ENCODE measurements at regions not wholly inside any gene's neighbourhood (a gene's known extent, or its start where the extent isn't known, plus 50 kb on each side); places are given as distances from the start of the nearest gene placed in this dataset.

- H3K27ac Mint-ChIP-seq, result no peak overlapping the region
- Histone ChIP-seq H3F3A (replicated peaks; ENCODE audit: low read depth) (no peaks in the 10 kb centered on the region), H3K36me3 (ENCODE audit: insufficient read depth) (no peaks in the 10 kb centered on the region), H3K9me2 (ENCODE audit: insufficient read depth) (peaks cover 10% of the 10 kb centered on the region; the same call in 1 of the 2 replicates), H3K27ac (ENCODE audit: low read depth) (no peak overlapping the region), H3K4me2 (no peak overlapping the region), H3K4me1 (ENCODE audit: insufficient read depth) (no peaks in the 10 kb centered on the region), H2AFZ (no peak overlapping the region), H3K27me3 (ENCODE audit: insufficient read depth) (no peaks in the 10 kb centered on the region), H3K79me2 (replicated peaks; ENCODE audit: insufficient read depth) (no peaks in the 10 kb centered on the region), H3K4me3 (no peak overlapping the region), H4K20me1 (replicated peaks; ENCODE audit: insufficient read depth) (no peaks in the 10 kb centered on the region)
- H3K36me3 Mint-ChIP-seq (ENCODE audit: low read depth), result peaks cover 10% of the 10 kb centered on the region; the same call in 2 of the 3 replicates
- ATAC-seq (no peak), DNase-seq (ENCODE audit: low spot score) (no peak)
- TF ChIP-seq CREB1 (CRISPR knock-in tag; IDR thresholded peaks at IDR 0.05; ENCODE audit: low read depth) (no peak), CTCF (conservative IDR thresholded peaks at IDR 0.05; ENCODE audit: low read depth in 2 of 2) (no peak), ZNF462 (CRISPR knock-in tag; IDR thresholded peaks at IDR 0.05) (no peak), ZNF331 (CRISPR knock-in tag; IDR thresholded peaks at IDR 0.05; ENCODE audit: low read depth) (no peak), REST (IDR thresholded peaks at IDR 0.05; ENCODE audit: unreplicated experiment) (no peak), POLR2AphosphoS5 (IDR thresholded peaks at IDR 0.05; ENCODE audit: low read depth) (no peak), EZH2phosphoT487 (IDR thresholded peaks at IDR 0.05; ENCODE audit: unreplicated experiment) (no peak), EZH2 (IDR thresholded peaks at IDR 0.05; ENCODE audit: low read depth, unreplicated experiment) (no peak), JUNB (IDR thresholded peaks at IDR 0.05; ENCODE audit: unreplicated experiment) (no peak), NANOG (IDR thresholded peaks at IDR 0.05; ENCODE audit: borderline replicate concordance) (no peak), ZNF114 (CRISPR knock-in tag; IDR thresholded peaks at IDR 0.05) (no peak), ETS1 (IDR thresholded peaks at IDR 0.05) (no peak), STAT1 (IDR thresholded peaks at IDR 0.05; ENCODE audit: unreplicated experiment) (no peak)
- H3K27me3 Mint-ChIP-seq (ENCODE audit: insufficient read depth, low read depth, poor library complexity), result no peaks in the 10 kb centered on the region
- H3K4me3 Mint-ChIP-seq, result no peak overlapping the region
- H3K9me3 Mint-ChIP-seq, result peaks cover 77% of the 10 kb centered on the region
- H3K4me1 Mint-ChIP-seq, result no peaks in the 10 kb centered on the region
These were observed 526.6 kb downstream of the MRPL39 start for GRCh38 chr21:25080661-25081060.

All from GM23338 (cell line).